ENCODE measurements at regions not wholly inside any gene's neighbourhood (a gene's known extent, or its start where the extent isn't known, plus 50 kb on each side); places are given as distances from the start of the nearest gene placed in this dataset.

DNA sequence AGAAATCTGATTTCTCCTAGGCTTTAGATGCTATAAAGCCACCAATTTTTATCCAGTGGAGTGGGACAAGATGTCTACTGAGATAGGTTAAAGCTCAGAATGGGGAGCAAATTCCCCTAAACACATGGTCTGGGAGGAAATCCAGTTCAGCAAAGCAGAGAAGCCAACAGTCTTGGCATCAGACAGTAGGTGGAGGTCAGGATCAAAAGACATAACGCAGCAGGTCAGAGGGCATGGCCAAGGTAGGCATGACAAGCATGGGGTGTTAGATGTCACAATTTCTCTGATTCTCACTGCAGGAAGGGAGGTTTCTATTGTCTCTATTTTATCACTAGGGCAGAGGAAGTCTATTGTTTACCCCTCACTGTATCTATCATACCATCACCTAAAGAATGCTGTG, 288.2 kb downstream of the ACTL7B start:
- CTCF ChIA-PET: no interaction called here
- H3K9me3 Mint-ChIP-seq (ENCODE audit: unreplicated experiment): no peaks in the 10 kb centered on the region
- BruUV-seq (replicated peaks): no TSS peak
- intact Hi-C loops (cut with micrococcal nuclease; ENCODE audit: unreplicated experiment): loop anchor here (5.0 kb wide), 2 partner anchors 195 to 385 kb away; no protein-coding TSS in a partner anchor
- H3K27me3 Mint-ChIP-seq (ENCODE audit: insufficient read depth, unreplicated experiment): peaks cover 3% of the 10 kb centered on the region
- H3K4me1 Mint-ChIP-seq (ENCODE audit: low read depth, unreplicated experiment): no peaks in the 10 kb centered on the region
- H3K4me3 Mint-ChIP-seq (ENCODE audit: unreplicated experiment): no peak overlapping the region
- no peaks in the 10 kb centered on the region for H3K36me3 ChIP-seq (ENCODE audit: control insufficient read depth, insufficient read depth, low read length)
- H3K27ac Mint-ChIP-seq (ENCODE audit: unreplicated experiment): no peak overlapping the region
- H3K4me1 ChIP-seq: no peaks in the 10 kb centered on the region
- H3K4me3 ChIP-seq (ENCODE audit: low read depth, low read length): no peak overlapping the region
- no peaks in the 10 kb centered on the region for H3K9me3 ChIP-seq
- TF ChIP-seq, protein P1, sequence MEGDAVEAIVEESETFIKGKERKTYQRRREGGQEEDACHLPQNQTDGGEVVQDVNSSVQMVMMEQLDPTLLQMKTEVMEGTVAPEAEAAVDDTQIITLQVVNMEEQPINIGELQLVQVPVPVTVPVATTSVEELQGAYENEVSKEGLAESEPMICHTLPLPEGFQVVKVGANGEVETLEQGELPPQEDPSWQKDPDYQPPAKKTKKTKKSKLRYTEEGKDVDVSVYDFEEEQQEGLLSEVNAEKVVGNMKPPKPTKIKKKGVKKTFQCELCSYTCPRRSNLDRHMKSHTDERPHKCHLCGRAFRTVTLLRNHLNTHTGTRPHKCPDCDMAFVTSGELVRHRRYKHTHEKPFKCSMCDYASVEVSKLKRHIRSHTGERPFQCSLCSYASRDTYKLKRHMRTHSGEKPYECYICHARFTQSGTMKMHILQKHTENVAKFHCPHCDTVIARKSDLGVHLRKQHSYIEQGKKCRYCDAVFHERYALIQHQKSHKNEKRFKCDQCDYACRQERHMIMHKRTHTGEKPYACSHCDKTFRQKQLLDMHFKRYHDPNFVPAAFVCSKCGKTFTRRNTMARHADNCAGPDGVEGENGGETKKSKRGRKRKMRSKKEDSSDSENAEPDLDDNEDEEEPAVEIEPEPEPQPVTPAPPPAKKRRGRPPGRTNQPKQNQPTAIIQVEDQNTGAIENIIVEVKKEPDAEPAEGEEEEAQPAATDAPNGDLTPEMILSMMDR (IDR thresholded peaks at IDR 0.05; ENCODE audit: insufficient read depth in 1 of 2, low read depth in 1 of 2, low read length in 1 of 2, severe bottlenecking in 1 of 2, unreplicated experiment in 1 of 2): no peak
- H3K36me3 Mint-ChIP-seq (ENCODE audit: insufficient read depth, unreplicated experiment): no peaks in the 10 kb centered on the region
- POLR2A ChIA-PET: no interaction called here
- DNase-seq: no peak
- H3K27me3 ChIP-seq (replicated peaks; ENCODE audit: control insufficient read depth, insufficient read depth, low read length): no peaks in the 10 kb centered on the region

DNA sequence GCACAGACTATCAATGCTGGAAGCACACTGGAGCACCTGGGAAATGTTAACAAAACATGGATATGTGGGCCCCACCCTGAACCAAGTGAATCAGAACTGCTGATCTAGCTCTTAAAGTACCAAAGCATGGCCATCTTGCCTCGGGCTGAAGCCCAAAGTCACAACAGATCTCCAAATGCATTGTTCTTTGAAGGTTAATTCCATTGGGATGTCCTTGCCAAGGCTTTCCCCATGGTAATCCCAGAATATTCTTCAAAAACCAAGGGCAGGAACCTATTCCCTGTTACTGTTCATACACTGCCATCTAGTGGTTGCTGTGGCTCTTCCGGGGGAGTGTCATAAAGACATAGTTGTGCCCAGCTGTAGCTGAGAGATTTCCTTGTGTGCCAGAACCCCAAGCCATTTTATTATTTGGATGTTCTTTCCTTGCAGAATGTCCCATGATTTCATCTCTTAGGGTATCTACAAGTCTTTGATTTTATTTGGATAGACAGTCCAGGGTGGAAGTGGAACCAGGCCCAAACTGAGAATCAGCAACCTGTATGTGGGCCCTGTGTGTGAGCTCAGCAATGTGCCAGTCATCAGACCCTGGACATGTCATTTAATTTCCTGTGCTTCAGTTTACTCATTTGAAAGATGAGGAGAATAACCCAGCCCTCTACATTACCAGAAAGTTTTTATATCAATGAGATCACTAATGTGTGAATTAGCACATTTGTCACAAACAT, 290.0 kb downstream of the ACTL7B start:
- Mint-ChIP-seq H3K4me3 (ENCODE audit: unreplicated experiment) (no peak overlapping the region), H3K27ac (ENCODE audit: unreplicated experiment) (no peak overlapping the region), H3K9me3 (ENCODE audit: unreplicated experiment) (no peaks in the 10 kb centered on the region), H3K27me3 (ENCODE audit: insufficient read depth, unreplicated experiment) (peaks cover 6% of the 10 kb centered on the region), H3K36me3 (ENCODE audit: insufficient read depth, unreplicated experiment) (no peaks in the 10 kb centered on the region), H3K4me1 (ENCODE audit: low read depth, unreplicated experiment) (no peaks in the 10 kb centered on the region)
- CTCF ChIA-PET: interaction anchor here (0.6 to 1.4 kb wide), 6 partner anchors 98 to 1106 kb away, joined by 3 to 10 read pairs (median 4); no protein-coding TSS in a partner anchor
- POLR2A ChIA-PET: no interaction called here
- H3K4me3 ChIP-seq (ENCODE audit: low read depth, low read length): no peak overlapping the region
- BruUV-seq (replicated peaks): no TSS peak
- no peaks in the 10 kb centered on the region for H3K4me1 ChIP-seq
- peak in 1 of 2 experiments; percentile 63 for DNase-seq
- no peaks in the 10 kb centered on the region for H3K36me3 ChIP-seq (ENCODE audit: control insufficient read depth, insufficient read depth, low read length)
- TF ChIP-seq, protein P1 (IDR thresholded peaks at IDR 0.05; ENCODE audit: insufficient read depth in 1 of 2, low read depth in 1 of 2, low read length in 1 of 2, severe bottlenecking in 1 of 2, unreplicated experiment in 1 of 2): peak; percentile 70 to 85
- H3K9me3 ChIP-seq: no peaks in the 10 kb centered on the region
- no peaks in the 10 kb centered on the region for H3K27me3 ChIP-seq (replicated peaks; ENCODE audit: control insufficient read depth, insufficient read depth, low read length)
- intact Hi-C loops (cut with micrococcal nuclease; ENCODE audit: unreplicated experiment): loop anchor here (1.0 to 5.0 kb wide), 6 partner anchors 98 to 1144 kb away; no protein-coding TSS in a partner anchor

DNA sequence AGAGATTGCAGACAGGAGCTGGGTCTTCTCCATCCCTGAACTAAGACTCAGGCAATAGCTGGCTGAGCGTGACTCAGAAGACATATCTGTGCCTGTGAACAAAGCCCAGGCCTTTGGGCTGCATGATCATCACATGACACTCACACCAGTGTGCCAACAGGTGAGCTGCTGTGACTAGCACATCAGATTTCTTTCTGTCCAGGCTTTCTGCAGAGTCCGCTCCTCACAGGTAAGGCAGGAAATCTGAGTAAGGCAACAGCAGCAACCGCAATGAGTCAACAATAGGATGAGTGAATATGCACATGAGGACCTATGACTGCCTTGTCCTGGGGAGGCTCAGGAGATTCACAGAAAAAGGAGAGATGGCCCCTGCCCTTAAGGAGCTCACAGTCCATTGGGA, 293.6 kb downstream of the ACTL7B start:
- no peaks in the 10 kb centered on the region; the same call in 1 of the 2 replicates for H3K27me3 ChIP-seq (replicated peaks; ENCODE audit: control insufficient read depth, insufficient read depth, low read length)
- BruUV-seq (replicated peaks): no TSS peak
- no peak overlapping the region for H3K27ac Mint-ChIP-seq (ENCODE audit: unreplicated experiment)
- H3K36me3 ChIP-seq (ENCODE audit: control insufficient read depth, insufficient read depth, low read length): no peaks in the 10 kb centered on the region
- no peaks in the 10 kb centered on the region for H3K9me3 ChIP-seq
- TF ChIP-seq, protein P1 (IDR thresholded peaks at IDR 0.05; ENCODE audit: insufficient read depth in 1 of 2, low read depth in 1 of 2, low read length in 1 of 2, severe bottlenecking in 1 of 2, unreplicated experiment in 1 of 2): no peak
- ChIA-PET CTCF (no interaction called here), POLR2A (no interaction called here)
- no peaks in the 10 kb centered on the region for H3K4me1 ChIP-seq
- intact Hi-C loops (cut with micrococcal nuclease; ENCODE audit: unreplicated experiment): no loop called here
- H3K9me3 Mint-ChIP-seq (ENCODE audit: unreplicated experiment): no peaks in the 10 kb centered on the region
- H3K4me1 Mint-ChIP-seq (ENCODE audit: low read depth, unreplicated experiment): no peaks in the 10 kb centered on the region
- no peaks in the 10 kb centered on the region for H3K36me3 Mint-ChIP-seq (ENCODE audit: insufficient read depth, unreplicated experiment)
- H3K4me3 ChIP-seq (ENCODE audit: low read depth, low read length): no peak overlapping the region
- no peak overlapping the region for H3K4me3 Mint-ChIP-seq (ENCODE audit: unreplicated experiment)
- DNase-seq: no peak
- H3K27me3 Mint-ChIP-seq (ENCODE audit: insufficient read depth, unreplicated experiment): peaks cover 10% of the 10 kb centered on the region

All from Caco-2 (cell line).